ENCODE measurements at regions not wholly inside any gene's neighbourhood (a gene's known extent, or its start where the extent isn't known, plus 50 kb on each side); places are given as distances from the start of the nearest gene placed in this dataset.

DNA sequence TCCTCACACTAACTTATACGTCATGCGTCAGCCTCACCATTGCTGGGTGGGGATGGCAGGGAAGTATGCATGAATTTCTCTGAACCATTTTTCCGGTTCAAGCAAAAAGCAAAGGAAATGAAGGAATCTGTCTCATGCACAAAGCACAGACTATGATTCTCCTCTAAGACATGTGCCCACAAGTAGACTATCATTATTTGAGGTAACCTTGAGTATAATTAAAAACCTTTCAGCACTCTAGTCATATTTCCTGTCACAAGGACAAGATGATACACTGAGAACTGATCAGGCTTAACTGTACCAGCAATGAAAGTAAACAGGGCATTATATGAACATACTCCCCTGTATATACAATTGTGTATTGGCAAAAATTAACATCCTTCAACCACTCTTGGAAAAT lies 56.7 kb upstream of the TSC22D2 start:
- TF ChIP-seq SPI1 (IDR thresholded peaks at IDR 0.05; ENCODE audit: borderline replicate concordance, low read depth, low read length) (no peak), RAD21 (CRISPR knock-in tag; conservative IDR thresholded peaks at IDR 0.05 in 1 of 2, IDR thresholded peaks at IDR 0.05 in 1 of 2) (no peak), PTBP1 (IDR thresholded peaks at IDR 0.05; ENCODE audit: low read depth, low read length) (no peak), SRF (CRISPR knock-in tag; IDR thresholded peaks at IDR 0.05) (no peak), SREBF2 (CRISPR knock-in tag; IDR thresholded peaks at IDR 0.05) (no peak), CAMTA2 (CRISPR knock-in tag; conservative IDR thresholded peaks at IDR 0.05) (no peak), CEBPB (tag; IDR thresholded peaks at IDR 0.05) (no peak), ZNF584 (CRISPR knock-in tag; IDR thresholded peaks at IDR 0.05; ENCODE audit: low read depth) (no peak), POLR2A (conservative IDR thresholded peaks at IDR 0.05) (no peak), PRPF4 (IDR thresholded peaks at IDR 0.05; ENCODE audit: insufficient read depth, low read depth, low read length, poor library complexity, severe bottlenecking) (no peak), SMAD1 (IDR thresholded peaks at IDR 0.05; ENCODE audit: low read depth, low read length, partially characterized antibody) (no peak)
- TF ChIP-seq, protein P1, sequence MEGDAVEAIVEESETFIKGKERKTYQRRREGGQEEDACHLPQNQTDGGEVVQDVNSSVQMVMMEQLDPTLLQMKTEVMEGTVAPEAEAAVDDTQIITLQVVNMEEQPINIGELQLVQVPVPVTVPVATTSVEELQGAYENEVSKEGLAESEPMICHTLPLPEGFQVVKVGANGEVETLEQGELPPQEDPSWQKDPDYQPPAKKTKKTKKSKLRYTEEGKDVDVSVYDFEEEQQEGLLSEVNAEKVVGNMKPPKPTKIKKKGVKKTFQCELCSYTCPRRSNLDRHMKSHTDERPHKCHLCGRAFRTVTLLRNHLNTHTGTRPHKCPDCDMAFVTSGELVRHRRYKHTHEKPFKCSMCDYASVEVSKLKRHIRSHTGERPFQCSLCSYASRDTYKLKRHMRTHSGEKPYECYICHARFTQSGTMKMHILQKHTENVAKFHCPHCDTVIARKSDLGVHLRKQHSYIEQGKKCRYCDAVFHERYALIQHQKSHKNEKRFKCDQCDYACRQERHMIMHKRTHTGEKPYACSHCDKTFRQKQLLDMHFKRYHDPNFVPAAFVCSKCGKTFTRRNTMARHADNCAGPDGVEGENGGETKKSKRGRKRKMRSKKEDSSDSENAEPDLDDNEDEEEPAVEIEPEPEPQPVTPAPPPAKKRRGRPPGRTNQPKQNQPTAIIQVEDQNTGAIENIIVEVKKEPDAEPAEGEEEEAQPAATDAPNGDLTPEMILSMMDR (IDR thresholded peaks at IDR 0.05 in 2 of 3, conservative IDR thresholded peaks at IDR 0.05 in 1 of 3; ENCODE audit: insufficient read depth in 2 of 3, low read depth in 1 of 3, low read length in 3 of 3) = no peak
- TF ChIP-seq, protein P2, sequence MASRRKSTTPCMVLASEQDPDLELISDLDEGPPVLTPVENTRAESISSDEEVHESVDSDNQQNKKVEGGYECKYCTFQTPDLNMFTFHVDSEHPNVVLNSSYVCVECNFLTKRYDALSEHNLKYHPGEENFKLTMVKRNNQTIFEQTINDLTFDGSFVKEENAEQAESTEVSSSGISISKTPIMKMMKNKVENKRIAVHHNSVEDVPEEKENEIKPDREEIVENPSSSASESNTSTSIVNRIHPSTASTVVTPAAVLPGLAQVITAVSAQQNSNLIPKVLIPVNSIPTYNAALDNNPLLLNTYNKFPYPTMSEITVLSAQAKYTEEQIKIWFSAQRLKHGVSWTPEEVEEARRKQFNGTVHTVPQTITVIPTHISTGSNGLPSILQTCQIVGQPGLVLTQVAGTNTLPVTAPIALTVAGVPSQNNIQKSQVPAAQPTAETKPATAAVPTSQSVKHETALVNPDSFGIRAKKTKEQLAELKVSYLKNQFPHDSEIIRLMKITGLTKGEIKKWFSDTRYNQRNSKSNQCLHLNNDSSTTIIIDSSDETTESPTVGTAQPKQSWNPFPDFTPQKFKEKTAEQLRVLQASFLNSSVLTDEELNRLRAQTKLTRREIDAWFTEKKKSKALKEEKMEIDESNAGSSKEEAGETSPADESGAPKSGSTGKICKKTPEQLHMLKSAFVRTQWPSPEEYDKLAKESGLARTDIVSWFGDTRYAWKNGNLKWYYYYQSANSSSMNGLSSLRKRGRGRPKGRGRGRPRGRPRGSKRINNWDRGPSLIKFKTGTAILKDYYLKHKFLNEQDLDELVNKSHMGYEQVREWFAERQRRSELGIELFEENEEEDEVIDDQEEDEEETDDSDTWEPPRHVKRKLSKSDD (conservative IDR thresholded peaks at IDR 0.05; ENCODE audit: low read length) = no peak
